Calu3 (cell line): ENCODE measurements at regions not wholly inside any gene's neighbourhood (a gene's known extent, or its start where the extent isn't known, plus 50 kb on each side); places are given as distances from the start of the nearest gene placed in this dataset.

Experiments used
- BruUV-seq: library from RNA; stranded (reverse); fragments of 400-500 nt; replicated peaks from 2 replicates; lab custom pipeline; 2021; lab: Mats Ljungman, UMichigan
- CTCF ChIA-PET: fragments of 300-600 bp; sonication (Branson Sonifier 250); formaldehyde crosslinking; loops from one replicate; lab custom pipeline; 2022; ENCODE audit warnings: antibody characterized with exemption; lab: Charles Lee
- DNase-seq: peaks from one replicate; pipeline ENCODE4 v3.0.0; 2022
- H3K27ac Mint-ChIP-seq: one replicate; pipeline ENCODE4 v1.8.0; 2022; ENCODE audit warnings: mixed read lengths; ENCODE audit not compliant: unreplicated experiment
- H3K27me3 Mint-ChIP-seq: one replicate; pipeline ENCODE4 v1.8.0; 2022; ENCODE audit warnings: mixed read lengths; ENCODE audit not compliant: unreplicated experiment
- H3K36me3 Mint-ChIP-seq: one replicate; pipeline ENCODE4 v1.8.0; 2022; ENCODE audit warnings: mild to moderate bottlenecking, moderate library complexity, mixed read lengths; ENCODE audit not compliant: insufficient read depth, unreplicated experiment
- H3K4me1 Mint-ChIP-seq: one replicate; pipeline ENCODE4 v1.8.0; 2022; ENCODE audit warnings: mild to moderate bottlenecking, low read depth, mixed read lengths; ENCODE audit not compliant: unreplicated experiment
- H3K4me3 Mint-ChIP-seq: one replicate; pipeline ENCODE4 v1.8.0; 2022; ENCODE audit warnings: mild to moderate bottlenecking, low read depth, moderate library complexity, mixed read lengths; ENCODE audit not compliant: unreplicated experiment
- H3K9me3 Mint-ChIP-seq: one replicate; pipeline ENCODE4 v1.8.0; 2022; ENCODE audit warnings: low read depth, mixed read lengths; ENCODE audit not compliant: unreplicated experiment
- CTCF ChIP-seq: fragments of 200-600 bp; IDR thresholded peaks from one replicate; pipeline ENCODE4 v1.8.0; 2022; ENCODE audit warnings: antibody characterized with exemption; ENCODE audit not compliant: unreplicated experiment
- intact Hi-C: fragments of 100-400 bp; cut with micrococcal nuclease; formaldehyde crosslinking; loops from one replicate; pipeline ENCODE4 v1.10.0; 2022; ENCODE audit not compliant: unreplicated experiment

GRCh38 chr3:43224405-43225073 lies 61.8 kb upstream of the SNRK start:
- TF ChIP-seq CTCF = no peak
- no TSS peak for BruUV-seq
- no peaks in the 10 kb centered on the region for H3K27me3 Mint-ChIP-seq
- peaks cover 3% of the 10 kb centered on the region for H3K9me3 Mint-ChIP-seq
- DNase-seq = no peak
- no peaks in the 10 kb centered on the region for H3K36me3 Mint-ChIP-seq
- H3K4me1 Mint-ChIP-seq = no peaks in the 10 kb centered on the region
- CTCF ChIA-PET = no interaction called here
- intact Hi-C loops = no loop called here
- H3K4me3 Mint-ChIP-seq = no peak overlapping the region
- H3K27ac Mint-ChIP-seq = no peak overlapping the region

GRCh38 chr3:43223670-43224364 lies 62.5 kb upstream of the SNRK start:
- Mint-ChIP-seq H3K4me1 (no peaks in the 10 kb centered on the region), H3K4me3 (no peak overlapping the region), H3K27ac (no peak overlapping the region), H3K36me3 (no peaks in the 10 kb centered on the region), H3K27me3 (no peaks in the 10 kb centered on the region), H3K9me3 (peaks cover 5% of the 10 kb centered on the region)
- no peak for TF ChIP-seq CTCF
- intact Hi-C loops = no loop called here
- no TSS peak for BruUV-seq
- DNase-seq = no peak
- CTCF ChIA-PET = interaction anchor here (0.6 to 1.2 kb wide), 5 partner anchors 10 to 1078 kb away, joined by 3 to 8 read pairs (median 4); no protein-coding TSS in a partner anchor

GRCh38 chr3:43222590-43222989 lies 63.8 kb upstream of the SNRK start:
- Mint-ChIP-seq H3K36me3 (no peaks in the 10 kb centered on the region), H3K4me3 (no peak overlapping the region), H3K9me3 (peaks cover 7% of the 10 kb centered on the region), H3K27me3 (no peaks in the 10 kb centered on the region), H3K27ac (no peak overlapping the region), H3K4me1 (peaks cover 1% of the 10 kb centered on the region)
- BruUV-seq = no TSS peak
- intact Hi-C loops = no loop called here
- CTCF ChIA-PET = no interaction called here
- no peak for DNase-seq
- TF ChIP-seq CTCF = no peak

GRCh38 chr3:43221076-43221475 lies 65.3 kb upstream of the SNRK start:
- no TSS peak for BruUV-seq
- H3K27me3 Mint-ChIP-seq = no peaks in the 10 kb centered on the region
- no peak for TF ChIP-seq CTCF
- intact Hi-C loops = no loop called here
- H3K9me3 Mint-ChIP-seq = peaks cover 7% of the 10 kb centered on the region
- peaks cover 10% of the 10 kb centered on the region for H3K4me1 Mint-ChIP-seq
- no peak overlapping the region for H3K4me3 Mint-ChIP-seq
- H3K36me3 Mint-ChIP-seq = no peaks in the 10 kb centered on the region
- DNase-seq = no peak
- no peak overlapping the region for H3K27ac Mint-ChIP-seq
- CTCF ChIA-PET = no interaction called here
